Glutamatergic neuron (in vitro differentiated cells): ENCODE measurements at regions not wholly inside any gene's neighbourhood (a gene's known extent, or its start where the extent isn't known, plus 50 kb on each side); places are given as distances from the start of the nearest gene placed in this dataset.

Experiments
- DNase-seq: peaks from one replicate; pipeline ENCODE4 v3.0.0; 2022
- H3K27ac Mint-ChIP-seq: one replicate; pipeline ENCODE4 v1.8.0; 2020; ENCODE audit warnings: mild to moderate bottlenecking, mixed read lengths, inconsistent platforms; ENCODE audit not compliant: unreplicated experiment
- H3K27me3 Mint-ChIP-seq: one replicate; pipeline ENCODE4 v1.8.0; 2020; ENCODE audit warnings: mild to moderate bottlenecking, moderate library complexity, mixed read lengths, inconsistent platforms; ENCODE audit not compliant: unreplicated experiment
- H3K36me3 Mint-ChIP-seq: one replicate; pipeline ENCODE4 v1.8.0; 2020; ENCODE audit warnings: mild to moderate bottlenecking, mixed read lengths, inconsistent platforms; ENCODE audit not compliant: unreplicated experiment
- H3K4me1 Mint-ChIP-seq: one replicate; pipeline ENCODE4 v1.8.0; 2020; ENCODE audit warnings: mild to moderate bottlenecking, low read depth, mixed read lengths, inconsistent platforms; ENCODE audit not compliant: unreplicated experiment
- H3K4me3 Mint-ChIP-seq: one replicate; pipeline ENCODE4 v1.8.0; 2020; ENCODE audit warnings: mild to moderate bottlenecking, mixed read lengths, inconsistent platforms; ENCODE audit not compliant: unreplicated experiment
- H3K9me3 Mint-ChIP-seq: one replicate; pipeline ENCODE4 v1.8.0; 2020; ENCODE audit warnings: mild to moderate bottlenecking, moderate library complexity, mixed read lengths, inconsistent platforms; ENCODE audit not compliant: unreplicated experiment
- CTCF ChIP-seq: fragments of 200-600 bp; sonication (generic); IDR thresholded peaks from one replicate; pipeline ENCODE4 v1.5.0; 2021; ENCODE audit not compliant: partially characterized antibody, unreplicated experiment

- Mint-ChIP-seq H3K27ac (no peak overlapping the region), H3K9me3 (peaks cover 2% of the 10 kb centered on the region), H3K36me3 (peaks cover 5% of the 10 kb centered on the region), H3K4me1 (peaks cover 9% of the 10 kb centered on the region), H3K4me3 (no peak overlapping the region), H3K27me3 (no peaks in the 10 kb centered on the region)
- no peak for TF ChIP-seq CTCF
- DNase-seq = no peak
These were observed 184.0 kb downstream of the TMX1 start for GRCh38 chr14:51424041-51424440.

- H3K4me1 Mint-ChIP-seq = peaks cover 9% of the 10 kb centered on the region
- no peak for DNase-seq
- no peak for TF ChIP-seq CTCF
- peaks cover 2% of the 10 kb centered on the region for H3K9me3 Mint-ChIP-seq
- no peak overlapping the region for H3K4me3 Mint-ChIP-seq
- no peak overlapping the region for H3K27ac Mint-ChIP-seq
- no peaks in the 10 kb centered on the region for H3K27me3 Mint-ChIP-seq
- peaks cover 4% of the 10 kb centered on the region for H3K36me3 Mint-ChIP-seq
These were observed 184.7 kb downstream of the TMX1 start for GRCh38 chr14:51424561-51425251.

GRCh38 chr14:51428981-51429380, 188.9 kb downstream of the TMX1 start:
- Mint-ChIP-seq H3K27ac (no peak overlapping the region), H3K36me3 (no peaks in the 10 kb centered on the region), H3K9me3 (no peaks in the 10 kb centered on the region), H3K4me1 (peaks cover 21% of the 10 kb centered on the region), H3K4me3 (no peak overlapping the region), H3K27me3 (no peaks in the 10 kb centered on the region)
- DNase-seq = no peak
- TF ChIP-seq CTCF = no peak

- Mint-ChIP-seq H3K27ac (no peak overlapping the region), H3K4me1 (peaks cover 20% of the 10 kb centered on the region), H3K36me3 (no peaks in the 10 kb centered on the region)
These were observed 190.0 kb downstream of the TMX1 start for GRCh38 chr14:51430079-51430478.

More at GRCh38 chr14:51430079-51430478, 190.0 kb downstream of the TMX1 start:
- Mint-ChIP-seq H3K9me3 (no peaks in the 10 kb centered on the region), H3K4me3 (peak overlapping the region; percentile 31), H3K27me3 (no peaks in the 10 kb centered on the region)
- TF ChIP-seq CTCF = no peak
- DNase-seq = no peak
